Spleen (tissue), 11 donors: ENCODE measurements at regions not wholly inside any gene's neighbourhood (a gene's known extent, or its start where the extent isn't known, plus 50 kb on each side); places are given as distances from the start of the nearest gene placed in this dataset.
"Not testable (repeated sequence)": the region's sequence is repeated elsewhere in the genome, so short reads cannot be mapped to it uniquely, and the experiment has no call there.

Experiments used
- DNase-seq: peaks from one replicate; pipeline ENCODE4 v3.0.0-alpha.2; 2020
- H3K27ac ChIP-seq, 8 donors: fragments of 200-600 bp; sonication (generic) in 7 of 8; 1 replicate in 4 of 8; 2 replicates in 4 of 8; pipeline versions ENCODE4 v1.5.0 to v1.8.0; 2016 to 2021; ENCODE audit warnings: inconsistent platforms in 4 of 8, mild to moderate bottlenecking in 4 of 8, moderate library complexity in 1 of 8
- H3K27me3 ChIP-seq, 7 donors: fragments of 200-600 bp; sonication (generic) in 6 of 7; replicated peaks in 1 of 7; 1 replicate in 4 of 7; 2 replicates in 3 of 7; pipeline versions ENCODE4 v1.5.0 to v1.8.0; 2016 to 2021; ENCODE audit warnings: inconsistent platforms in 3 of 7, mild to moderate bottlenecking in 1 of 7
- H3K36me3 ChIP-seq, 6 donors: fragments of 200-600 bp; sonication (generic) in 5 of 6; 1 replicate in 4 of 6; 2 replicates in 2 of 6; pipeline versions ENCODE4 v1.5.0 to v1.8.0; 2016 to 2021; ENCODE audit warnings: inconsistent platforms in 2 of 6
- H3K4me1 ChIP-seq, 6 donors: fragments of 200-600 bp; sonication (generic) in 5 of 6; 1 replicate in 3 of 6; 2 replicates in 3 of 6; pipeline versions ENCODE4 v1.5.0 to v1.8.0; 2016 to 2021; ENCODE audit warnings: inconsistent platforms in 3 of 6
- H3K4me3 ChIP-seq, 8 donors: fragments of 200-600 bp; sonication (generic) in 7 of 8; 1 replicate in 4 of 8; 2 replicates in 4 of 8; pipeline versions ENCODE4 v1.5.0 to v1.8.0; 2016 to 2021; ENCODE audit warnings: inconsistent platforms in 4 of 8, mild to moderate bottlenecking in 4 of 8, moderate library complexity in 2 of 8
- H3K9me3 ChIP-seq, 8 donors: fragments of 200-600 bp; sonication (generic) in 7 of 8; 1 replicate in 4 of 8; 2 replicates in 4 of 8; pipeline versions ENCODE4 v1.5.0 to v1.8.0; 2016 to 2021; ENCODE audit warnings: inconsistent platforms in 4 of 8
- POLR2A ChIP-seq, 3 donors: fragments of 450-650 bp; IDR thresholded peaks; one replicate each; pipeline ENCODE4 v1.5.1; 2017; ENCODE audit warnings: antibody characterized with exemption in 3 of 3, mild to moderate bottlenecking in 1 of 3
- POLR2AphosphoS5 ChIP-seq, 3 donors: sonication (generic); formaldehyde crosslinking; IDR thresholded peaks; one replicate each; pipeline ENCODE4 v1.5.1; 2017; ENCODE audit warnings: antibody characterized with exemption in 3 of 3
- WGBS, 5 donors: extraction: QIAGEN DNeasy Blood & Tissue Kit in 3 of 5; methylation state at CpG; one replicate each; pipeline versions ENCODE4 v1.1.5 to v1.1.7; 2013 to 2018; 5-methylcytosine and 5-hydroxymethylcytosine counted together
- intact Hi-C: fragments of 100-400 bp; cut with DNase I; formaldehyde crosslinking; loops from one replicate; pipeline ENCODE4 v1.15.0; 2023; ENCODE audit warnings: low total_unique reads
- TF ChIP-seq, protein P1 (sequence below), 11 experiments: fragments of 200-600 bp in 7 of 11; fragments of 450-650 bp in 4 of 11; sonication (generic) in 4 of 11; IDR thresholded peaks in 8 of 11; conservative IDR thresholded peaks in 3 of 11; 1 replicate in 7 of 11; 2 replicates in 4 of 11; pipeline versions ENCODE4 v1.4.0 to v1.8.0; 2016 to 2021; ENCODE audit warnings: antibody characterized with exemption in 11 of 11, inconsistent platforms in 4 of 11, mild to moderate bottlenecking in 1 of 11
- donor health status: healthy with polysubstance abuse.
- donor health status: DM: no; HTN: no; CAD: no; lungs with moderate emphysema.
- donor health status: DM: no; HTN: no; CAD: no.
- donor health status: Bipolar disorder and iron deficiency.
- donor health status: healthy.
- donor health status: DM: no; HTN: no; CAD: no.
- donor health status: DM: yes; HTN: yes; CAD: no.

DNA sequence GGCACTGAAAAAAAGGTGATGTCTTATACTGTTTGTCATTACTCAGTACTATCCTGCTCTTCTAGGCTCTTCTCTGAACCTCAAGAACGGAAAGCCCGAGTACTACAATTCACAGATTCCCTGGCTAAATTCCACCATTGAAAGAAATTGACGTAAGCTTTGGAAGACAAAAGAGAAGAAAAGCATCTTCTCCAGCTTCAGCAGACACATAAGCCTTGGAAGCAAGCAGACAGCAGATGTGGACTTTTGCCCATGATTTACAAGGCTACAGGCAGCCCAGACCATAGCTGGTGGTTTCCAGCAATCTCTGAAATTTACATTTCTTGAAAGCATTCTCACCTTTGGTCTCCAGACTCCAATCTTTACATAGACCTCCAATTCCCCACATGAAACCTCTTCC is 289.0 kb downstream of the C1D start:
- no peaks in the 10 kb centered on the region for H3K36me3 ChIP-seq
- no peak for DNase-seq
- no peak overlapping the region for H3K4me3 ChIP-seq
- H3K4me1 ChIP-seq = no peaks in the 10 kb centered on the region
- no peak overlapping the region for H3K27ac ChIP-seq
- 95 to 99% (median 96%) methylated on average over 3 of the region's 3 CpGs for WGBS, 5 donors
- H3K27me3 ChIP-seq = peaks cover 0 to 5% (median 0%) of the 10 kb centered on the region in 7 donors
- TF ChIP-seq POLR2AphosphoS5 (IDR thresholded peaks at IDR 0.05) = no peak
- no peak for TF ChIP-seq POLR2A (IDR thresholded peaks at IDR 0.05)
- TF ChIP-seq, protein P1, sequence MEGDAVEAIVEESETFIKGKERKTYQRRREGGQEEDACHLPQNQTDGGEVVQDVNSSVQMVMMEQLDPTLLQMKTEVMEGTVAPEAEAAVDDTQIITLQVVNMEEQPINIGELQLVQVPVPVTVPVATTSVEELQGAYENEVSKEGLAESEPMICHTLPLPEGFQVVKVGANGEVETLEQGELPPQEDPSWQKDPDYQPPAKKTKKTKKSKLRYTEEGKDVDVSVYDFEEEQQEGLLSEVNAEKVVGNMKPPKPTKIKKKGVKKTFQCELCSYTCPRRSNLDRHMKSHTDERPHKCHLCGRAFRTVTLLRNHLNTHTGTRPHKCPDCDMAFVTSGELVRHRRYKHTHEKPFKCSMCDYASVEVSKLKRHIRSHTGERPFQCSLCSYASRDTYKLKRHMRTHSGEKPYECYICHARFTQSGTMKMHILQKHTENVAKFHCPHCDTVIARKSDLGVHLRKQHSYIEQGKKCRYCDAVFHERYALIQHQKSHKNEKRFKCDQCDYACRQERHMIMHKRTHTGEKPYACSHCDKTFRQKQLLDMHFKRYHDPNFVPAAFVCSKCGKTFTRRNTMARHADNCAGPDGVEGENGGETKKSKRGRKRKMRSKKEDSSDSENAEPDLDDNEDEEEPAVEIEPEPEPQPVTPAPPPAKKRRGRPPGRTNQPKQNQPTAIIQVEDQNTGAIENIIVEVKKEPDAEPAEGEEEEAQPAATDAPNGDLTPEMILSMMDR (IDR thresholded peaks at IDR 0.05 in 8 of 11, conservative IDR thresholded peaks at IDR 0.05 in 3 of 11) = no peak
- H3K9me3 ChIP-seq = no peaks in the 10 kb centered on the region
- intact Hi-C loops = no loop called here

DNA sequence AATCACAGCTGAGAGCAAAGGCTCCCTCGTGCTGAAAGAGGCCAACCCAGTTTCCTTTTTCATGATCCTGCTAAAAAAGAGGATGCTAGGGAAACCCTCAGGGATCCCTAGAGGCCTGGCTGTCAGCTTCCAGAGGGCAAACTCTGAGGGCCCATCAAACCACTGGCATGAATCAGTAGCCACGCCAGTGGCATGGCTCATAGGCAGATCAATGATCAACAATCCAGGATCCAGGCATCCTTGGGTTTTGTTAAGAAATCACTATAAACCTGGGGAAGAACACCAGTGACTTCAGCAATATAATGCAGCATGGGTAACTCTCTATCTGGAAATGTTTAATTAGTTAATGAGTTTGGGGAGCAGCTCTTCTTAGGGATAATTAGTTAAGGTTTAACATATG is 286.5 kb downstream of the C1D start:
- TF ChIP-seq POLR2A (IDR thresholded peaks at IDR 0.05) (no peak), POLR2AphosphoS5 (IDR thresholded peaks at IDR 0.05) (no peak)
- TF ChIP-seq, protein P1 (IDR thresholded peaks at IDR 0.05 in 8 of 11, conservative IDR thresholded peaks at IDR 0.05 in 3 of 11) = no peak
- Histone ChIP-seq H3K27me3 (peaks cover 0 to 12% (median 0%) of the 10 kb centered on the region in 7 donors), H3K4me3 (no peak overlapping the region), H3K27ac (no peak overlapping the region), H3K9me3 (no peaks in the 10 kb centered on the region), H3K36me3 (no peaks in the 10 kb centered on the region), H3K4me1 (no peaks in the 10 kb centered on the region)
- intact Hi-C loops = no loop called here
- DNase-seq = no peak
- WGBS, 5 donors = 44 to 78% (median 70%) methylated on average over 2 of the region's 2 CpGs

DNA sequence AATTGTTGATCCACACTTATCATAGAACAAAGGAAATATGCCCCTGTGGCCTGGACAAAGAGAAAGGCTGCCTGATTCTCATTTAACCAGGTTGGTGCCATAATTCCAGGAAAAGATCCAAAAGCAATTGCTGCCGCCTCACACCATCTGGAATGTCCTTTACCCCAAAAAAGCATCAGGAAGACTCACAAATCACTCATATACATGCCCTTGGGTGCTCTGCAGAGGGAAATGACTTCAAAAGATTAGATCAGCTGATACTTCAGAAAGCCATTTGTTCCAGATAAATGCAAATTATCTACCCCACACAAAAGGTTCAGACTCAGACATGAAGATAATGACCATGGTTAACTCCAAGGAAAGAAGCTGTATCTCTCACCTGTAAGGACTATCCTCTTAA is 285.8 kb downstream of the C1D start:
- no peak for TF ChIP-seq POLR2AphosphoS5 (IDR thresholded peaks at IDR 0.05)
- Histone ChIP-seq H3K27ac (no peak overlapping the region), H3K9me3 (no peaks in the 10 kb centered on the region), H3K27me3 (peaks cover 0 to 12% (median 0%) of the 10 kb centered on the region in 7 donors), H3K36me3 (no peaks in the 10 kb centered on the region), H3K4me3 (no peak overlapping the region), H3K4me1 (no peaks in the 10 kb centered on the region)
- intact Hi-C loops = no loop called here
- DNase-seq = no peak
- 55 to 87% (median 70%) methylated on average over 1 of the region's 1 CpG for WGBS, 5 donors

DNA sequence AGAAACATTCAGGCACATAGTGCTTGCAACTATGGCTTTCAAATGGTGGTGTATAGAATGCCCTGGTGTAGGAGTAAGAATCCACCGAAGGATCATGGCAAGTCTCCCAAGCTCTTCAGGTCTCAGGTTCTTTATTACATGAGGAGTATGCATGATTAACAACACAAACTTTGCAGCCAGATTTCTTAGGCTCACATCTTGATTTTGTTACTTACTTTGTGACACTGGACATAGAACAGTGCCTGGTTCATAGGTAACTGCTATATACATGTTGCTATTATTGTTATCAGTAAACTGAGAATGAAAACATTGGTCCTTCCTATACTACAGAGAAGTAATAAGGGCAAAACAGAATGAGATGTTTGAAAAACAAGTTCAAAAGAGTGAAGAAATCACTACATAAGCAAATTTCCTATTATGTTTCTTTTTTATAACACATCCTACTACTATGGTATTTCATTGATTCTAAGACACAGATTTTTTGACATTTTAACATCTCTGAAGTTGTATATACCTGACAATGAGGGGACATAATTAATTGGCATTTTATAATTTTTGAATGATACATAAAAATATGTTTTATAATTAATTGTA is 284.9 kb downstream of the C1D start:
- Histone ChIP-seq H3K27me3 (peaks cover 0 to 12% (median 0%) of the 10 kb centered on the region in 7 donors), H3K4me1 (no peaks in the 10 kb centered on the region), H3K36me3 (no peaks in the 10 kb centered on the region), H3K4me3 (no peak overlapping the region), H3K27ac (no peak overlapping the region), H3K9me3 (no peaks in the 10 kb centered on the region)
- TF ChIP-seq POLR2A (IDR thresholded peaks at IDR 0.05) (no peak), POLR2AphosphoS5 (IDR thresholded peaks at IDR 0.05) (no peak)
- WGBS, 5 donors = 92 to 100% (median 95%) methylated on average over 1 of the region's 1 CpG
- intact Hi-C loops = no loop called here
- DNase-seq = no peak

DNA sequence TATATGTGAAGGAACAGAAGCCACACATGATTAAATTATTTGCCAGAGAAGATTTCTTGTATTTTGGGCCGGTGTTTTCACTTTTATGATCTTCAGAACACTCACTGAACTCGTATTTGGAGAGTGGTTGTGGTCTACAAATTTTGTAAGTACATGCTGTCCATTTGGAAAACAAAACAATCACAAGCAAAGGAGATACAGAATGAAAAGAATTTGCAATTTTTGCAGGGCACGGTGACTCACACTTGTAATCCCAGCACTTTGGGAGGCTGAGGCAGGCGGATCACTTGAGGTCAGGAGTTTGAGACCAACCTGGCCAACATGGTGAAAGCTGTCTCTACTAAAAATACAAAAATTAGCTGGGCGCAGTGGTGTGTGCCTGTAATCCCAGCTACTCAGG is 282.0 kb downstream of the C1D start:
- peaks cover 0 to 12% (median 0%) of the 10 kb centered on the region in 7 donors for H3K27me3 ChIP-seq
- intact Hi-C loops, H3K27ac ChIP-seq, H3K9me3 ChIP-seq, H3K4me1 ChIP-seq, H3K36me3 ChIP-seq, H3K4me3 ChIP-seq, DNase-seq: not testable (repeated sequence)
- 67 to 86% (median 73%) methylated on average over 5 of the region's 5 CpGs for WGBS, 5 donors

DNA sequence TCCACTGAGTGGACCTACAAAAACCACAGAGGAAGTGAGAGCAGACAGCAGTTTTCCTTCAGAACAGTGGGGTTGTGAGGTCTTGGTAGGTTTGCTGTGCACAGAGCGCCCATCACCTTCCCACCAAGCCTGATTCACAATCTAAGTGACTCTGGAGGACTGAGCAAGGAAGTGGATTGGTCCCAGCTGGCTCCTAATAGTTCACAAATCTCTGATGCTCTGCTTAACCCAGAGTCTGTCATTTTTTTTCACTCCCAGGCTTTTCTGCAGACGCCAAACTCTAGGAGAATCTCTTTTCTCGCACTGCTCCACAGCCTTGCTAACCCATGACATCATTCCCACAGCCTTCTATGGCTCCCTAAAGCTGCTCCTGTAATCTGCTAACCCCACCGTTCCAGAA is 280.4 kb downstream of the C1D start:
- TF ChIP-seq, protein P1 (IDR thresholded peaks at IDR 0.05 in 8 of 11, conservative IDR thresholded peaks at IDR 0.05 in 3 of 11) = no peak
- TF ChIP-seq POLR2AphosphoS5 (IDR thresholded peaks at IDR 0.05) (no peak), POLR2A (IDR thresholded peaks at IDR 0.05) (no peak)
- no peaks in the 10 kb centered on the region for H3K9me3 ChIP-seq
- intact Hi-C loops = no loop called here
- DNase-seq = no peak
- no peak overlapping the region for H3K27ac ChIP-seq
- peaks cover 0 to 12% (median 0%) of the 10 kb centered on the region in 7 donors for H3K27me3 ChIP-seq
- no peaks in the 10 kb centered on the region for H3K36me3 ChIP-seq
- WGBS, 5 donors = 46 to 67% (median 59%) methylated on average over 4 of the region's 4 CpGs
- no peaks in the 10 kb centered on the region for H3K4me1 ChIP-seq
- no peak overlapping the region for H3K4me3 ChIP-seq
